ENCODE measurements at regions not wholly inside any gene's neighbourhood (a gene's known extent, or its start where the extent isn't known, plus 50 kb on each side); places are given as distances from the start of the nearest gene placed in this dataset.

DNA sequence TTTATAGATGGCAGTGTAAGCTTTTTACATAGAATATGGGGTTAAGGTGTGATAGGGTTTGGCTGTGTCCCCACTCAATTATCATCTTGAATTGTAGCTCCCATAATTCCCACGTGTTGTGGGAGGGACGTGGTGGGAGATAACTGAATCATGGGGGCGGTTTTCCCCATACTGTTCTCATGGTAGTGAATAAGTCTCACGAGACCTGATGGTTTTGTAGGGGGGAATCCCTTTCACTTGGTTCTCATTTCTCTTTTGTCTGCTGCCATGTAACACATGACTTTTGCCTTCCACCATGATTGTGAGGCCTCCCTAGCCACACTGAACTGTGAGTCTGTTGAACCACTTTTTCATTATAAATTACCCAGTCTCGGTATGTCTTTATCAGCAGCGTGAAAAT is 290.3 kb upstream of the B3GALT2 start:
- Histone ChIP-seq H3K4me3 (no peak overlapping the region), H3K27ac (no peak overlapping the region), H3K9me3 (no peaks in the 10 kb centered on the region), H3K27me3 (peaks cover 0 to 2% (median 0%) of the 10 kb centered on the region in 3 donors), H3K36me3 (no peaks in the 10 kb centered on the region), H3K4me1 (no peaks in the 10 kb centered on the region)
- no peak for ATAC-seq
- TF ChIP-seq, protein P1, sequence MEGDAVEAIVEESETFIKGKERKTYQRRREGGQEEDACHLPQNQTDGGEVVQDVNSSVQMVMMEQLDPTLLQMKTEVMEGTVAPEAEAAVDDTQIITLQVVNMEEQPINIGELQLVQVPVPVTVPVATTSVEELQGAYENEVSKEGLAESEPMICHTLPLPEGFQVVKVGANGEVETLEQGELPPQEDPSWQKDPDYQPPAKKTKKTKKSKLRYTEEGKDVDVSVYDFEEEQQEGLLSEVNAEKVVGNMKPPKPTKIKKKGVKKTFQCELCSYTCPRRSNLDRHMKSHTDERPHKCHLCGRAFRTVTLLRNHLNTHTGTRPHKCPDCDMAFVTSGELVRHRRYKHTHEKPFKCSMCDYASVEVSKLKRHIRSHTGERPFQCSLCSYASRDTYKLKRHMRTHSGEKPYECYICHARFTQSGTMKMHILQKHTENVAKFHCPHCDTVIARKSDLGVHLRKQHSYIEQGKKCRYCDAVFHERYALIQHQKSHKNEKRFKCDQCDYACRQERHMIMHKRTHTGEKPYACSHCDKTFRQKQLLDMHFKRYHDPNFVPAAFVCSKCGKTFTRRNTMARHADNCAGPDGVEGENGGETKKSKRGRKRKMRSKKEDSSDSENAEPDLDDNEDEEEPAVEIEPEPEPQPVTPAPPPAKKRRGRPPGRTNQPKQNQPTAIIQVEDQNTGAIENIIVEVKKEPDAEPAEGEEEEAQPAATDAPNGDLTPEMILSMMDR (IDR thresholded peaks at IDR 0.05 in 4 of 5, conservative IDR thresholded peaks at IDR 0.05 in 1 of 5) = no peak
- TF ChIP-seq POLR2A (IDR thresholded peaks at IDR 0.05) = no peak
- intact Hi-C loops (cut with DNase I; ENCODE audit: low total_unique reads) (no loop called here), in situ Hi-C loops (cut with MboI; ENCODE audit: low sequenced_read_pairs in 4 of 4) (no loop called here)
- DNase-seq = no peak

DNA sequence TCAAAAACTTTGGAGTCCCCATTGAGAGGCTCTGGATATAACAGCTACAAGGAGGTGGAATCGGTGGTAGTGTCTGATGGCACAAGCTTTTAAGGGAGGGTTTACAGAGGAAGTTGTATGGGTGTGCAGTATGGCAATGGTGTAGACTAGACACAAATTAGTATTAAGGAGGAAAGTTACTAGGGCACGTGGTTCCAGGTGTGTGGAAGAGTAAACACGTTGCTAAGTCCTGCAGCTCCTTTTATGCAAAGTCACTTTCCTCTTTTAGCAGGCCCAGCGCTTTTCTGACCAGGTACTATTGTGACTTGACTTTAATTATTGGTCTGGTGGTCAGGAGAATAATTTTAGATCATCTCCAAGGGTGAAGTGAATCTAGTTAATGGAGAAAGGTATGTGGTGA is 287.5 kb upstream of the B3GALT2 start:
- intact Hi-C loops (cut with DNase I; ENCODE audit: low total_unique reads) (no loop called here), in situ Hi-C loops (cut with MboI; ENCODE audit: low sequenced_read_pairs in 4 of 4) (no loop called here)
- no peak for TF ChIP-seq POLR2A (IDR thresholded peaks at IDR 0.05)
- TF ChIP-seq, protein P1 (IDR thresholded peaks at IDR 0.05 in 4 of 5, conservative IDR thresholded peaks at IDR 0.05 in 1 of 5) = no peak
- Histone ChIP-seq H3K27ac (no peak overlapping the region), H3K27me3 (peaks cover 0 to under 1% (median 0%) of the 10 kb centered on the region in 3 donors), H3K4me3 (no peak overlapping the region), H3K4me1 (no peaks in the 10 kb centered on the region), H3K36me3 (no peaks in the 10 kb centered on the region), H3K9me3 (no peaks in the 10 kb centered on the region)
- no peak for DNase-seq
- no peak for ATAC-seq

DNA sequence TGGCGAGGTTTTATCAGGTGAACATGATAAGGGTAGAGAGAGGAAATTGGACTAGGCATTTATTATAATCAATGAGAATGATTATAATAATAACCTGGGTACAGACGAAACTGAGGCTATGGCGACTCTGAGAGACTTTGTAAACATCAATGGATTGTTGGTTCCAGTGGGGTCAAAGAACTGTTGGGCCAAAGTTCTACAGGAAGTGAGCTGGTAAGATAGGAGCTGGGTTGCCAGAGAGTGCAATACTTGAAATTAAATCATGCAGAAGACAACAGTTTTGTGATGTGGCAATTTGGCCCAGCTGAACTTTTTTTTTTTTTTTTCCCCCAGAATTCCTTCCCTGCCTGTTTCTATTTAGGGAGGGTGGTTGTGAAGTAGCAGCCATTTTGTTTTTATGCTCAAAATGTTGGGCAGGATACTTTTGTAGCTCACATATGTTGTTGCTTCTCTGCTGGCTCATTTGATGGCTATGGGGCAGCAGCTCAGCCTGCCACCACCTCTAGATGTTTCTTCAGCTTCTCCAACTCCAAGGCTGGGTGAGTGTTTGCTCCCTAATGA is 286.5 kb upstream of the B3GALT2 start:
- intact Hi-C loops (cut with DNase I; ENCODE audit: low total_unique reads) = no loop called here
- ATAC-seq (no peak), DNase-seq (no peak)
- in situ Hi-C loops (cut with MboI; ENCODE audit: low sequenced_read_pairs in 4 of 4) = no loop called here
- H3K27ac ChIP-seq = no peak overlapping the region
- H3K9me3 ChIP-seq = no peaks in the 10 kb centered on the region
- H3K27me3 ChIP-seq = no peaks in the 10 kb centered on the region
- H3K4me3 ChIP-seq = no peak overlapping the region
- H3K36me3 ChIP-seq = no peaks in the 10 kb centered on the region
- H3K4me1 ChIP-seq = no peaks in the 10 kb centered on the region
- TF ChIP-seq, protein P1 (IDR thresholded peaks at IDR 0.05 in 4 of 5, conservative IDR thresholded peaks at IDR 0.05 in 1 of 5) = no peak
- TF ChIP-seq POLR2A (IDR thresholded peaks at IDR 0.05) = no peak

DNA sequence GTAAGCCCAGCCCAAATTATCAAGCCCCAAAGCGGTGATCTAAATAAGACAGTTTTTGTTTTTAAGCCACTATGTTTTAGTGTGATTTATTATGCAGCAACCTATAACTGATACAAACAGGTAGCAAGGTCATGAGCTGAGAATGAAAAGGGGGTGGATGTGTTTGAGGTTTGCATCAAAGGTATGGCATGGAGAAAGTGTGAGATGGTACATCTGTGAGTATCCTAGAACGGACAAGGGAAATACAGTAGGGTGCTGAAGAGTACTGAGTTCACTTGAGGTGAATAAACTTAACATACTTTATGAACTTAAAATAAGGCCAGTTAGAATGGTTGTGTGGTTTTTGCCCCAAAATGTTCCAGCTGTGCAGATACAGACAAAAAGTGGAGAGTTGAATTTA is 286.0 kb upstream of the B3GALT2 start:
- Histone ChIP-seq H3K9me3 (no peaks in the 10 kb centered on the region), H3K36me3 (no peaks in the 10 kb centered on the region), H3K27ac (no peak overlapping the region), H3K4me3 (no peak overlapping the region), H3K27me3 (no peaks in the 10 kb centered on the region), H3K4me1 (no peaks in the 10 kb centered on the region)
- no peak for TF ChIP-seq POLR2A (IDR thresholded peaks at IDR 0.05)
- TF ChIP-seq, protein P1 (IDR thresholded peaks at IDR 0.05 in 4 of 5, conservative IDR thresholded peaks at IDR 0.05 in 1 of 5) = no peak
- in situ Hi-C loops (cut with MboI; ENCODE audit: low sequenced_read_pairs in 4 of 4) = no loop called here
- intact Hi-C loops (cut with DNase I; ENCODE audit: low total_unique reads) = no loop called here
- ATAC-seq (no peak), DNase-seq (no peak)

DNA sequence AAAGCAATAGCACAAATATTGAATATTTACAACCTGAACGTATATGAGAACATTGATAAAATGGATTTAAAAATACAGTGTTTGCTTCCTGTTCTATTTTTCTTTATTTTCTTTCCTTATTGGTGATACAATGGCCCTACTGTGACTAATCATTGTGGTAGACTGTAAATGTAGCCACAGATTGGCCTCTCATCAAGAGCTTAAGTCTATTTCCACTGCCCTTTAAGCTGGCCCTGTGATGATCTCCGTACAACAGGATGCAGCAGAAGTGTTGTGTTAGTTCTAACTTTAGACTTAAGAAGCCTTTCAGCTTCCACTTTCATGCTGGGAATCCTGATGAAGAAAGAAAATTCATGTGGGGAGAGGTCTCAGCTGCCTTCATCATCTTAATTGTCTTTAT is 285.6 kb upstream of the B3GALT2 start:
- in situ Hi-C loops (cut with MboI; ENCODE audit: low sequenced_read_pairs in 4 of 4) = no loop called here
- H3K4me3 ChIP-seq = no peak overlapping the region
- DNase-seq (no peak), ATAC-seq (no peak)
- TF ChIP-seq POLR2A (IDR thresholded peaks at IDR 0.05) = no peak
- TF ChIP-seq, protein P1 (IDR thresholded peaks at IDR 0.05 in 4 of 5, conservative IDR thresholded peaks at IDR 0.05 in 1 of 5) = no peak
- no peaks in the 10 kb centered on the region for H3K9me3 ChIP-seq
- H3K4me1 ChIP-seq = no peaks in the 10 kb centered on the region
- no peaks in the 10 kb centered on the region for H3K36me3 ChIP-seq
- H3K27ac ChIP-seq = no peak overlapping the region
- intact Hi-C loops (cut with DNase I; ENCODE audit: low total_unique reads) = no loop called here
- no peaks in the 10 kb centered on the region for H3K27me3 ChIP-seq
